Osteoblast (primary cell): ENCODE measurements at regions not wholly inside any gene's neighbourhood (a gene's known extent, or its start where the extent isn't known, plus 50 kb on each side); places are given as distances from the start of the nearest gene placed in this dataset.

Experiments used
- DNase-seq: peaks from one replicate; pipeline ENCODE4 v3.0.0; 2011; ENCODE audit warnings: low spot score, mixed read lengths; ENCODE audit not compliant: insufficient read length; ENCODE audit errors: missing footprints
- H2AFZ ChIP-seq: 2 replicates; pipeline ENCODE4 v1.6.0; 2011; ENCODE audit warnings: mild to moderate bottlenecking, low read length
- H3K27ac ChIP-seq: 2 replicates; pipeline ENCODE4 v1.5.1; 2011; ENCODE audit warnings: mild to moderate bottlenecking, low read depth, low read length, moderate library complexity
- H3K27me3 ChIP-seq: 2 replicates; pipeline ENCODE4 v1.6.0; 2012; ENCODE audit warnings: mild to moderate bottlenecking, control low read depth, inconsistent platforms, low read length, moderate library complexity; ENCODE audit not compliant: insufficient read depth
- H3K36me3 ChIP-seq: 2 replicates; pipeline ENCODE4 v1.5.1; 2011; ENCODE audit warnings: mild to moderate bottlenecking, low read length, control low read depth, moderate library complexity; ENCODE audit not compliant: insufficient read depth
- H3K4me1 ChIP-seq: 2 replicates; pipeline ENCODE4 v1.5.1; 2011; ENCODE audit warnings: mild to moderate bottlenecking, low read length, control low read depth, moderate library complexity; ENCODE audit not compliant: insufficient read depth
- H3K4me2 ChIP-seq: 2 replicates; pipeline ENCODE4 v1.6.0; 2011; ENCODE audit warnings: mild to moderate bottlenecking, low read length; ENCODE audit not compliant: insufficient read depth
- H3K4me3 ChIP-seq: fragments of 200-600 bp; sonication (generic); 3 replicates; pipeline ENCODE4 v1.5.1; 2012; ENCODE audit warnings: mild to moderate bottlenecking, low read length, inconsistent platforms; ENCODE audit not compliant: insufficient read depth
- H3K79me2 ChIP-seq: 2 replicates; pipeline ENCODE4 v1.6.0; 2012; ENCODE audit warnings: mild to moderate bottlenecking, low read length, control low read depth, inconsistent platforms; ENCODE audit not compliant: insufficient read depth
- H3K9me3 ChIP-seq: 2 replicates; pipeline ENCODE4 v1.5.1; 2011; ENCODE audit warnings: low read depth, low read length, control low read depth
- H4K20me1 ChIP-seq: 2 replicates; pipeline ENCODE4 v1.6.0; 2012; ENCODE audit warnings: mild to moderate bottlenecking, low read length, control low read depth; ENCODE audit not compliant: insufficient read depth
- CTCF ChIP-seq: IDR thresholded peaks from 2 replicates; pipeline ENCODE4 v1.5.1; 2011; ENCODE audit warnings: mild to moderate bottlenecking, low read depth, low read length, moderate library complexity; ENCODE audit errors: extremely low read depth

GRCh38 chr10:83871187-83872081, 267.9 kb upstream of the GHITM start:
- Histone ChIP-seq H2AFZ (no peak overlapping the region), H3K4me3 (no peak overlapping the region), H3K27me3 (no peaks in the 10 kb centered on the region), H3K4me1 (no peaks in the 10 kb centered on the region), H3K9me3 (no peaks in the 10 kb centered on the region), H3K27ac (no peak overlapping the region), H3K79me2 (no peaks in the 10 kb centered on the region), H3K4me2 (no peak overlapping the region), H4K20me1 (no peaks in the 10 kb centered on the region), H3K36me3 (no peaks in the 10 kb centered on the region)
- DNase-seq: peak; percentile 69
- peak; percentile 84 for TF ChIP-seq CTCF

- Histone ChIP-seq H3K4me2 (no peak overlapping the region), H3K36me3 (no peaks in the 10 kb centered on the region), H3K27ac (no peak overlapping the region), H3K9me3 (no peaks in the 10 kb centered on the region), H4K20me1 (no peaks in the 10 kb centered on the region), H3K4me1 (no peaks in the 10 kb centered on the region), H3K4me3 (no peak overlapping the region), H3K79me2 (no peaks in the 10 kb centered on the region), H2AFZ (no peak overlapping the region), H3K27me3 (no peaks in the 10 kb centered on the region)
- no peak for TF ChIP-seq CTCF
- no peak for DNase-seq
These were observed 259.0 kb upstream of the GHITM start for GRCh38 chr10:83880252-83880791.

GRCh38 chr10:83881661-83882060, 257.6 kb upstream of the GHITM start:
- TF ChIP-seq CTCF: no peak
- no peak overlapping the region for H2AFZ ChIP-seq
- no peaks in the 10 kb centered on the region for H3K9me3 ChIP-seq
- H3K27ac ChIP-seq: no peak overlapping the region
- H4K20me1 ChIP-seq: no peaks in the 10 kb centered on the region
- H3K4me2 ChIP-seq: no peak overlapping the region
- H3K4me1 ChIP-seq: no peaks in the 10 kb centered on the region
- no peak for DNase-seq
- H3K4me3 ChIP-seq: no peak overlapping the region
- H3K79me2 ChIP-seq: no peaks in the 10 kb centered on the region
- no peaks in the 10 kb centered on the region for H3K36me3 ChIP-seq
- H3K27me3 ChIP-seq: no peaks in the 10 kb centered on the region

- no peak for DNase-seq
- Histone ChIP-seq H3K4me2 (no peak overlapping the region), H3K36me3 (no peaks in the 10 kb centered on the region), H3K4me3 (no peak overlapping the region), H3K4me1 (no peaks in the 10 kb centered on the region), H3K27me3 (no peaks in the 10 kb centered on the region), H3K27ac (no peak overlapping the region), H2AFZ (no peak overlapping the region), H4K20me1 (no peaks in the 10 kb centered on the region), H3K9me3 (no peaks in the 10 kb centered on the region), H3K79me2 (no peaks in the 10 kb centered on the region)
- TF ChIP-seq CTCF: no peak
These were observed 252.4 kb upstream of the GHITM start for GRCh38 chr10:83886871-83887270.
